HG03196 (cell line): ENCODE measurements at regions not wholly inside any gene's neighbourhood (a gene's known extent, or its start where the extent isn't known, plus 50 kb on each side); places are given as distances from the start of the nearest gene placed in this dataset.

ENCODE experiments used
- ATAC-seq: cut with Tn5 transposase; IDR thresholded peaks from one replicate; pipeline ENCODE4 v1.9.1; 2021; ENCODE audit not compliant: unreplicated experiment

GRCh38 chr3:174639970-174640369 is 219.2 kb upstream of the NAALADL2 start:
- ATAC-seq, result no peak

GRCh38 chr3:174640932-174641331 is 218.2 kb upstream of the NAALADL2 start:
- ATAC-seq, result no peak

GRCh38 chr3:174644287-174644686 is 214.8 kb upstream of the NAALADL2 start:
- ATAC-seq, result no peak

GRCh38 chr3:174651951-174652350 is 207.2 kb upstream of the NAALADL2 start:
- ATAC-seq, result no peak

GRCh38 chr3:174659511-174659910 is 199.6 kb upstream of the NAALADL2 start:
- ATAC-seq, result no peak

- no peak for ATAC-seq
These were observed 196.5 kb upstream of the NAALADL2 start for GRCh38 chr3:174662653-174663052.

- no peak for ATAC-seq
These were observed 191.7 kb upstream of the NAALADL2 start for GRCh38 chr3:174667386-174667785.

GRCh38 chr3:174675406-174675805 is 183.7 kb upstream of the NAALADL2 start:
- no peak for ATAC-seq

GRCh38 chr3:174681784-174682183 is 177.3 kb upstream of the NAALADL2 start:
- ATAC-seq, result no peak

- ATAC-seq, result no peak
These were observed 173.3 kb upstream of the NAALADL2 start for GRCh38 chr3:174685796-174686195.

- ATAC-seq, result no peak
These were observed 161.8 kb upstream of the NAALADL2 start for GRCh38 chr3:174697310-174697709.

- ATAC-seq, result no peak
These were observed 158.4 kb upstream of the NAALADL2 start for GRCh38 chr3:174700736-174701135.

- no peak for ATAC-seq
These were observed 148.5 kb upstream of the NAALADL2 start for GRCh38 chr3:174710612-174711011.

GRCh38 chr3:174715386-174715785 is 143.7 kb upstream of the NAALADL2 start:
- no peak for ATAC-seq

- no peak for ATAC-seq
These were observed 142.1 kb upstream of the NAALADL2 start for GRCh38 chr3:174716956-174717505.

GRCh38 chr3:174720717-174721116 is 138.4 kb upstream of the NAALADL2 start:
- ATAC-seq, result no peak

GRCh38 chr3:174725303-174725702 is 133.8 kb upstream of the NAALADL2 start:
- no peak for ATAC-seq

GRCh38 chr3:174737966-174738365 is 121.2 kb upstream of the NAALADL2 start:
- no peak for ATAC-seq

- no peak for ATAC-seq
These were observed 110.0 kb upstream of the NAALADL2 start for GRCh38 chr3:174749143-174749542.

- ATAC-seq, result no peak
These were observed 103.0 kb upstream of the NAALADL2 start for GRCh38 chr3:174755833-174756829.

- ATAC-seq, result no peak
These were observed 100.2 kb upstream of the NAALADL2 start for GRCh38 chr3:174758943-174759342.

- no peak for ATAC-seq
These were observed 91.7 kb upstream of the NAALADL2 start for GRCh38 chr3:174767406-174767805.
